Ovary (tissue), 7 donors: ENCODE measurements at regions not wholly inside any gene's neighbourhood (a gene's known extent, or its start where the extent isn't known, plus 50 kb on each side); places are given as distances from the start of the nearest gene placed in this dataset.

Experiments
- DNase-seq, 5 donors: peaks; one replicate each; pipeline ENCODE4 v3.0.0-alpha.2; 2019 to 2020
- H3K27ac ChIP-seq, 2 donors: fragments of 200-600 bp; one replicate each; pipeline versions ENCODE4 v1.5.1 to v1.8.0; 2019 to 2022
- H3K27me3 ChIP-seq: fragments of 200-600 bp; one replicate; pipeline ENCODE4 v1.8.0; 2022
- H3K36me3 ChIP-seq: fragments of 200-600 bp; sonication (generic); one replicate; pipeline ENCODE4 v1.5.1; 2019
- H3K4me1 ChIP-seq: one replicate; pipeline ENCODE4 v1.8.1; 2013; ENCODE audit warnings: mild to moderate bottlenecking, moderate library complexity; ENCODE audit not compliant: insufficient read depth
- H3K4me3 ChIP-seq: fragments of 200-600 bp; sonication (generic); one replicate; pipeline ENCODE4 v1.5.1; 2017
- H3K9me3 ChIP-seq, 2 donors: fragments of 200-600 bp in 1 of 2; sonication (generic) in 1 of 2; one replicate each; pipeline versions ENCODE4 v1.5.1 to v1.8.1; 2013 to 2019; ENCODE audit warnings: mild to moderate bottlenecking in 1 of 2, moderate library complexity in 1 of 2
- CTCF ChIP-seq, 3 donors: fragments of 450-650 bp in 2 of 3; fragments of 200-600 bp in 1 of 3; IDR thresholded peaks; one replicate each; pipeline versions ENCODE4 v1.5.1 to v1.8.0; 2016 to 2022; ENCODE audit warnings: antibody characterized with exemption in 3 of 3, mild to moderate bottlenecking in 1 of 3
- EP300 ChIP-seq: sonication (generic); formaldehyde crosslinking; IDR thresholded peaks from one replicate; pipeline ENCODE4 v1.6.1; 2017; ENCODE audit warnings: antibody characterized with exemption
- POLR2A ChIP-seq: fragments of 450-650 bp; IDR thresholded peaks from one replicate; pipeline ENCODE4 v1.6.1; 2017; ENCODE audit warnings: antibody characterized with exemption, mild to moderate bottlenecking, moderate library complexity
- WGBS, 3 donors: extraction: QIAGEN DNeasy Blood & Tissue Kit in 1 of 3; methylation state at CpG; one replicate each; pipeline versions ENCODE4 v1.1.5 to v1.1.7; 2013 to 2017; 5-methylcytosine and 5-hydroxymethylcytosine counted together
- intact Hi-C, 4 donors: fragments of 100-400 bp; cut with DNase I; formaldehyde crosslinking; loops; one replicate each; pipeline versions ENCODE4 v1.11.0 to v1.15.1; 2022 to 2023
- donor health status: DM: no; HTN: no; CAD: no; lungs with moderate emphysema.
- donor health status: DM: no; HTN: no; CAD: no.
- donor health status: Bipolar disorder and iron deficiency.
- donor health status: DM: no; HTN: no; CAD: no.
- donor health status: DM: yes; HTN: yes; CAD: no.

GRCh38 chr3:110391042-110391441, 680.6 kb upstream of the NECTIN3 start:
- Histone ChIP-seq H3K27me3 (no peaks in the 10 kb centered on the region), H3K4me3 (no peak overlapping the region), H3K27ac (no peak overlapping the region), H3K36me3 (no peaks in the 10 kb centered on the region), H3K4me1 (no peaks in the 10 kb centered on the region), H3K9me3 (no peaks in the 10 kb centered on the region)
- intact Hi-C loops, result no loop called here
- WGBS, 3 donors, result 64 to 91% (median 82%) methylated on average over 3 of the region's 3 CpGs
- TF ChIP-seq CTCF (IDR thresholded peaks at IDR 0.05) (no peak), EP300 (no peak), POLR2A (no peak)
- no peak for DNase-seq

GRCh38 chr3:110391640-110392395, 679.8 kb upstream of the NECTIN3 start:
- no peak for DNase-seq
- intact Hi-C loops, result no loop called here
- WGBS, 3 donors, result 83 to 85% (median 84%) methylated on average over 7 of the region's 7 CpGs
- Histone ChIP-seq H3K4me1 (no peaks in the 10 kb centered on the region), H3K4me3 (no peak overlapping the region), H3K27me3 (no peaks in the 10 kb centered on the region), H3K36me3 (no peaks in the 10 kb centered on the region), H3K27ac (no peak overlapping the region), H3K9me3 (no peaks in the 10 kb centered on the region)
- TF ChIP-seq POLR2A (no peak), CTCF (IDR thresholded peaks at IDR 0.05) (no peak), EP300 (no peak)

- no peak for DNase-seq
- no peaks in the 10 kb centered on the region for H3K4me1 ChIP-seq
- 52 to 92% (median 60%) methylated on average over 2 of the region's 2 CpGs for WGBS, 3 donors
- H3K36me3 ChIP-seq, result no peaks in the 10 kb centered on the region
- no peak overlapping the region for H3K27ac ChIP-seq
- intact Hi-C loops, result no loop called here
- H3K27me3 ChIP-seq, result no peaks in the 10 kb centered on the region
- TF ChIP-seq EP300, result no peak
- TF ChIP-seq POLR2A, result no peak
- no peak for TF ChIP-seq CTCF (IDR thresholded peaks at IDR 0.05)
- H3K9me3 ChIP-seq, result no peaks in the 10 kb centered on the region
- H3K4me3 ChIP-seq, result no peak overlapping the region
Observed at GRCh38 chr3:110393941-110394340, 677.7 kb upstream of the NECTIN3 start.

- Histone ChIP-seq H3K4me1 (no peaks in the 10 kb centered on the region), H3K4me3 (no peak overlapping the region), H3K27me3 (no peaks in the 10 kb centered on the region), H3K27ac (no peak overlapping the region), H3K9me3 (no peaks in the 10 kb centered on the region), H3K36me3 (no peaks in the 10 kb centered on the region)
- WGBS, 3 donors, result 4 to 36% (median 25%) methylated on average over 1 of the region's 1 CpG
- intact Hi-C loops, result no loop called here
- TF ChIP-seq CTCF (IDR thresholded peaks at IDR 0.05) (no peak), POLR2A (no peak), EP300 (no peak)
- no peak for DNase-seq
Observed at GRCh38 chr3:110397115-110397514, 674.5 kb upstream of the NECTIN3 start.
